HL-60 (cell line): ENCODE measurements at regions not wholly inside any gene's neighbourhood (a gene's known extent, or its start where the extent isn't known, plus 50 kb on each side); places are given as distances from the start of the nearest gene placed in this dataset.

Experiments
- DNase-seq, 2 experiments: peaks; one replicate each; pipeline ENCODE4 v3.0.0-alpha.2; 2010 to 2020; ENCODE audit warnings: low read depth in 1 of 2, low spot score in 1 of 2
- H3K27ac ChIP-seq: fragments of 250-450 bp; sonication (Bioruptor Pico); replicated peaks from 2 replicates; pipeline ENCODE4 v1.5.1; 2020; ENCODE audit warnings: mild to moderate bottlenecking, moderate library complexity
- H3K27me3 ChIP-seq: fragments of 250-450 bp; sonication (Bioruptor Pico); 2 replicates; pipeline ENCODE4 v1.5.1; 2021; ENCODE audit warnings: mild to moderate bottlenecking, moderate library complexity; ENCODE audit not compliant: insufficient read depth, poor library complexity, severe bottlenecking
- H3K4me3 ChIP-seq: replicated peaks from 2 replicates; pipeline ENCODE4 v1.5.1; 2011; ENCODE audit warnings: mild to moderate bottlenecking, control low read depth, low read length; ENCODE audit not compliant: insufficient read depth
- GABPA ChIP-seq: IDR thresholded peaks from 2 replicates; pipeline ENCODE4 v1.6.1; 2012; ENCODE audit warnings: low read depth
- POLR2AphosphoS5 ChIP-seq: IDR thresholded peaks from 2 replicates; pipeline ENCODE4 v1.6.1; 2012; ENCODE audit warnings: low read depth
- SPI1 ChIP-seq: IDR thresholded peaks from 2 replicates; pipeline ENCODE4 v1.6.1; 2012; ENCODE audit warnings: low read depth, mild to moderate bottlenecking, borderline replicate concordance
- TF ChIP-seq, protein P1 (sequence below): IDR thresholded peaks from one replicate; pipeline ENCODE4 v1.5.1; 2011; ENCODE audit warnings: low read length, control low read depth, inconsistent platforms; ENCODE audit not compliant: insufficient read depth
- TF ChIP-seq, protein P2 (sequence below): IDR thresholded peaks from 2 replicates; pipeline ENCODE4 v1.6.1; 2012; ENCODE audit warnings: low read depth; ENCODE audit not compliant: insufficient replicate concordance

DNA sequence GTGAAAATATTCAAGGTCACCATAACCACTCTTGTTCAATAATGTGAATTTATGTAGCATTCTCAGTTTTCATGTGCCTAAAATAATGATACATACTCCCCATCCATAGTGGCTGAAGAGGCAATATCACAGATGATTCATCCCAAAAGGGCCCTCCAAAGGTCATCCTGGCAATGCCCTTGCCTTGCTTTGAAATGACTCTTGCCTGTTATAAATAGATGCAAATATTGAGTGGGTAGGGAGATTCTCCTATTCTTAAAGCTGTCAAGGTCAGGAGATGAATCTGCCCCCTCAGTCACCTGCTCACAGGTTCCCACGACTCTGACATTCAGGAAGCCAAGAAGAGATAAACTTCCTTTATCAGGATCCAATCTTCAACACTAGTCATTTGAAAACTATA lies 490.5 kb downstream of the TNS1 start:
- Histone ChIP-seq H3K4me3 (no peak overlapping the region), H3K27ac (no peak overlapping the region), H3K27me3 (no peaks in the 10 kb centered on the region)
- TF ChIP-seq, protein P1, sequence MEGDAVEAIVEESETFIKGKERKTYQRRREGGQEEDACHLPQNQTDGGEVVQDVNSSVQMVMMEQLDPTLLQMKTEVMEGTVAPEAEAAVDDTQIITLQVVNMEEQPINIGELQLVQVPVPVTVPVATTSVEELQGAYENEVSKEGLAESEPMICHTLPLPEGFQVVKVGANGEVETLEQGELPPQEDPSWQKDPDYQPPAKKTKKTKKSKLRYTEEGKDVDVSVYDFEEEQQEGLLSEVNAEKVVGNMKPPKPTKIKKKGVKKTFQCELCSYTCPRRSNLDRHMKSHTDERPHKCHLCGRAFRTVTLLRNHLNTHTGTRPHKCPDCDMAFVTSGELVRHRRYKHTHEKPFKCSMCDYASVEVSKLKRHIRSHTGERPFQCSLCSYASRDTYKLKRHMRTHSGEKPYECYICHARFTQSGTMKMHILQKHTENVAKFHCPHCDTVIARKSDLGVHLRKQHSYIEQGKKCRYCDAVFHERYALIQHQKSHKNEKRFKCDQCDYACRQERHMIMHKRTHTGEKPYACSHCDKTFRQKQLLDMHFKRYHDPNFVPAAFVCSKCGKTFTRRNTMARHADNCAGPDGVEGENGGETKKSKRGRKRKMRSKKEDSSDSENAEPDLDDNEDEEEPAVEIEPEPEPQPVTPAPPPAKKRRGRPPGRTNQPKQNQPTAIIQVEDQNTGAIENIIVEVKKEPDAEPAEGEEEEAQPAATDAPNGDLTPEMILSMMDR: no peak
- TF ChIP-seq SPI1: no peak
- TF ChIP-seq POLR2AphosphoS5: no peak
- TF ChIP-seq GABPA: no peak
- TF ChIP-seq, protein P2, sequence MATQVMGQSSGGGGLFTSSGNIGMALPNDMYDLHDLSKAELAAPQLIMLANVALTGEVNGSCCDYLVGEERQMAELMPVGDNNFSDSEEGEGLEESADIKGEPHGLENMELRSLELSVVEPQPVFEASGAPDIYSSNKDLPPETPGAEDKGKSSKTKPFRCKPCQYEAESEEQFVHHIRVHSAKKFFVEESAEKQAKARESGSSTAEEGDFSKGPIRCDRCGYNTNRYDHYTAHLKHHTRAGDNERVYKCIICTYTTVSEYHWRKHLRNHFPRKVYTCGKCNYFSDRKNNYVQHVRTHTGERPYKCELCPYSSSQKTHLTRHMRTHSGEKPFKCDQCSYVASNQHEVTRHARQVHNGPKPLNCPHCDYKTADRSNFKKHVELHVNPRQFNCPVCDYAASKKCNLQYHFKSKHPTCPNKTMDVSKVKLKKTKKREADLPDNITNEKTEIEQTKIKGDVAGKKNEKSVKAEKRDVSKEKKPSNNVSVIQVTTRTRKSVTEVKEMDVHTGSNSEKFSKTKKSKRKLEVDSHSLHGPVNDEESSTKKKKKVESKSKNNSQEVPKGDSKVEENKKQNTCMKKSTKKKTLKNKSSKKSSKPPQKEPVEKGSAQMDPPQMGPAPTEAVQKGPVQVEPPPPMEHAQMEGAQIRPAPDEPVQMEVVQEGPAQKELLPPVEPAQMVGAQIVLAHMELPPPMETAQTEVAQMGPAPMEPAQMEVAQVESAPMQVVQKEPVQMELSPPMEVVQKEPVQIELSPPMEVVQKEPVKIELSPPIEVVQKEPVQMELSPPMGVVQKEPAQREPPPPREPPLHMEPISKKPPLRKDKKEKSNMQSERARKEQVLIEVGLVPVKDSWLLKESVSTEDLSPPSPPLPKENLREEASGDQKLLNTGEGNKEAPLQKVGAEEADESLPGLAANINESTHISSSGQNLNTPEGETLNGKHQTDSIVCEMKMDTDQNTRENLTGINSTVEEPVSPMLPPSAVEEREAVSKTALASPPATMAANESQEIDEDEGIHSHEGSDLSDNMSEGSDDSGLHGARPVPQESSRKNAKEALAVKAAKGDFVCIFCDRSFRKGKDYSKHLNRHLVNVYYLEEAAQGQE: no peak
- DNase-seq: no peak

DNA sequence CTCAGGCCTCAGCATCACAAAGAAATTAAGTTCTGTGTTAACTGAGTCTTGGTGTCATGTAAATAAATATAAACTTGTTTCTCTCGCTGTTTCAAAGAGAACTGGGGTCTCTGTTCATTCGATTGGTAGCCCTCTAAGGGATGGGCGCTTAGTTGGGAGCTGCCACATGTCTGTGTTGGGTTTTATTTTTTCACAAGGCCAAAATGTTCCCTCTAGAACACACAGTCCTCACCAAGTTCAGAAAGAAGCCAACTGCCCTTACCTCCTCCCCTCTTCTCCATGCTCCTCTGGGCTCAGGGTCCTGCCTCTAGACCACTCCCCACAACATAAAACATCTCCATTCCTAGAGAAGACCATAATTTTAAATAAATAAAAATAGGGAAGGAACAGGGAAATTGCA lies 490.9 kb downstream of the TNS1 start:
- no peak overlapping the region for H3K27ac ChIP-seq
- no peak for TF ChIP-seq POLR2AphosphoS5
- TF ChIP-seq, protein P1: no peak
- TF ChIP-seq, protein P2: no peak
- no peaks in the 10 kb centered on the region for H3K27me3 ChIP-seq
- no peak overlapping the region for H3K4me3 ChIP-seq
- no peak for DNase-seq

DNA sequence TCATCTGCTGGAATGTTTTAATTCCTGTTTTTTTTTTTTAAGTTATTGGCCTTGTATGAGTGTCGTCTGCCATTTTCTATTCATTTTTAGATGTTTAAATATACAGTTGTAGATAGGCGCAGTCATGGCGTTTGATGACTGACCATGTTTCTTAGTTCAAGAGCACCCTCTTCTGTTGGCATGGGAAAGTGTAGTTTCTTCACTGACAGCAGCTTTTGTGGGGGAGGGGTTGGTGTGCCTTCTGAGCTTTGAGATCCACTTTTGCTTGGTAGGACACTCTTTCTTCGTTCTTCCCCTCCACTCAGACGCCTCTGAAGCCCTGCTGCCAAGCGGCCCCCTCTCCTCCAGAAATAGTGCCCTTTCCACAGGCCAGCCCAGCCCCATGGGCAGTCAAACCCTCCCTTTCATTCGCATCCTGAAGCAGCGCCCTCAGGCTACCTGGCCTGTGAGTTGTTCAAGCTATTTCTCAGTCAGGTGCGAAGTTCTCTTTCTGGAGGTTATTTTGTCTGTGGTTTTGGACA lies 492.0 kb downstream of the TNS1 start:
- Histone ChIP-seq H3K4me3 (no peak overlapping the region), H3K27ac (no peak overlapping the region), H3K27me3 (peaks cover 5% of the 10 kb centered on the region)
- peak; percentile 35 to 53 for DNase-seq
- TF ChIP-seq, protein P1: peak; percentile 53
- no peak for TF ChIP-seq SPI1

DNA sequence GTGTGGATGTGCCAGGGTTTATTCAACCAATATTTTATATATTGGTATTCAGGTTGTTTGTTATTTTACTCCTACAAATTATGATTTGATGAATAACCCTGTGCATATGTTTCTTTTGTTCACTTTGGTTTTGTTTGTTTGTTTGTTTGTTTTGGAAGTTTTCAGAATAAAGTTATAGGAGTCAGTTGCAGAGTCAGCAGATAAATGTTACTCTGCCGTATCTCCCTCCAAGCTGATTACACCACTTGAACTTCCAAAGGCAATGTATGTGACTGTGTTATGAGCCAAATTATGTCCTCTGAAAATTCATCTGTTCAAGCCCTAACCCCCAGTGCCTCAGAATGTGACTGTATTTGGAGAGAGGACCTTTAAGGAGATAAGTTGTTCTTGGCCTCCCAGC lies 497.5 kb downstream of the TNS1 start:
- Histone ChIP-seq H3K27me3 (peaks cover 5% of the 10 kb centered on the region), H3K27ac (no peak overlapping the region), H3K4me3 (no peak overlapping the region)
- TF ChIP-seq, protein P2: no peak
- TF ChIP-seq SPI1: no peak
- TF ChIP-seq, protein P1: no peak
- TF ChIP-seq POLR2AphosphoS5: no peak
- TF ChIP-seq GABPA: no peak
- DNase-seq: no peak
